ENCODE measurements at regions not wholly inside any gene's neighbourhood (a gene's known extent, or its start where the extent isn't known, plus 50 kb on each side); places are given as distances from the start of the nearest gene placed in this dataset.
A peak's percentile ranks its signal among the peaks of the same experiment; 100 is the strongest.

DNA sequence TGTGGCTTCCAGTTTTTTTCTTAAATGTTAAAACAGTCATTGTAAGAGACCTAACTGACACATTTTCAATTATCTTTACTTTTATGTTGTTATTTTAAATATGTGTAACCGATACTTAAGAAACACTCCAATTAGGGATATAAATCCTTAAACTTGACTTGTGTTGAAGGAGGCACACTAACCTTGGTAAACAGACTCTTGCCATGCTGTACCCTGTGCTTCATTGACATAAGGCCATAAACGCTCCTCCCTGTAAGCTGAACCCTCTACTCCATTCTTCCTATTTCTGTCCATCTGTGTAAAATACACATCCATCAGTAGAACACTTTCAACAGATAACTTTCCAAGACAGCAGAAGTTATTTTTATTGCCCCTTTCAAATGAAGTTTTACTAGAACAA lies 780.5 kb upstream of the FAM98A start:
- H3K9me3 ChIP-seq (ENCODE audit: control insufficient read depth in 2 of 3, insufficient read depth in 1 of 3, low read length in 3 of 3), result no peaks in the 10 kb centered on the region
- FAIRE-seq (no peak), DNase-seq (peak in 2 of 5 donors; percentile 69 to 80)
- H3K27me3 ChIP-seq (ENCODE audit: control insufficient read depth, insufficient read depth, low read length), result no peaks in the 10 kb centered on the region
- no peak overlapping the region for H3K27ac ChIP-seq (ENCODE audit: low read depth in 2 of 2, low read length in 2 of 2)
- intact Hi-C loops (cut with DNase I), result no loop called here
- H3K9ac ChIP-seq (ENCODE audit: low read length in 3 of 3), result no peak overlapping the region
- no peak overlapping the region for H3K4me3 ChIP-seq (ENCODE audit: low read length in 3 of 3)
- H3K4me1 ChIP-seq (ENCODE audit: control insufficient read depth in 2 of 3, insufficient read depth in 2 of 3, low read depth in 1 of 3, low read length in 3 of 3), result no peaks in the 10 kb centered on the region
- TF ChIP-seq, protein P1, sequence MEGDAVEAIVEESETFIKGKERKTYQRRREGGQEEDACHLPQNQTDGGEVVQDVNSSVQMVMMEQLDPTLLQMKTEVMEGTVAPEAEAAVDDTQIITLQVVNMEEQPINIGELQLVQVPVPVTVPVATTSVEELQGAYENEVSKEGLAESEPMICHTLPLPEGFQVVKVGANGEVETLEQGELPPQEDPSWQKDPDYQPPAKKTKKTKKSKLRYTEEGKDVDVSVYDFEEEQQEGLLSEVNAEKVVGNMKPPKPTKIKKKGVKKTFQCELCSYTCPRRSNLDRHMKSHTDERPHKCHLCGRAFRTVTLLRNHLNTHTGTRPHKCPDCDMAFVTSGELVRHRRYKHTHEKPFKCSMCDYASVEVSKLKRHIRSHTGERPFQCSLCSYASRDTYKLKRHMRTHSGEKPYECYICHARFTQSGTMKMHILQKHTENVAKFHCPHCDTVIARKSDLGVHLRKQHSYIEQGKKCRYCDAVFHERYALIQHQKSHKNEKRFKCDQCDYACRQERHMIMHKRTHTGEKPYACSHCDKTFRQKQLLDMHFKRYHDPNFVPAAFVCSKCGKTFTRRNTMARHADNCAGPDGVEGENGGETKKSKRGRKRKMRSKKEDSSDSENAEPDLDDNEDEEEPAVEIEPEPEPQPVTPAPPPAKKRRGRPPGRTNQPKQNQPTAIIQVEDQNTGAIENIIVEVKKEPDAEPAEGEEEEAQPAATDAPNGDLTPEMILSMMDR (IDR thresholded peaks at IDR 0.05; ENCODE audit: borderline replicate concordance, extremely low read depth, insufficient read depth), result no peak
- no peaks in the 10 kb centered on the region for H3K36me3 ChIP-seq (ENCODE audit: control insufficient read depth in 2 of 3, insufficient read depth in 3 of 3, low read length in 3 of 3)

DNA sequence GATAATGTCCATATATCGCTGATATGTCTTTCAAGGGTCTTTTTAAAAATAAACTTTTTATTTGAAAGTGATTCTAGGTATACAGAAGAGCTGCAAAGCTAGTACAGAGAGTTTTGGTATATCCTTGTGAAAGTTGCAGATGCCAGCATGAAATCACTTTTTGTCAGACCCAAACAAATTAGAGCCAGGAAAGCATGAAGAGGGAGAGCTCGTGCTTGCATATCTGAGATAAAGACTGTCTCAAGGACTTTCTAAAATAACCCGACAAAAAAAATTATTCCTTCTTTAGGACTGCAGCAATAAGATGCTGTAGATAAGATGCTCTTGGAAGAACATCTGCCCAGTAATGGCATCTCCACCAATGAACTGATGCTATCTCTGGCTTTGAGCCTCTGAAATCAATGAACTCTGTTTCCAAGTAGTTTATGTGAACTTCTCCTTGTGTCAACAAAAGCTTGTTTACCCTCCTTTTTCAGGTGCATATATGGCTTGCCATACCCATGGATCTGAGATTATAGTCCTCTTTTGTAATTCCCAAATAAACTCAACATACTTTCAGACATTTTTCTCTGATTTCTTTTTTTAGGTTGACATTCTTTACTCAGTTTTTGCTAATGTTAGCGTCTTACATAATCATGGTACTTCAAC lies 774.6 kb upstream of the FAM98A start:
- Histone ChIP-seq H3K9me3 (ENCODE audit: control insufficient read depth in 2 of 3, insufficient read depth in 1 of 3, low read length in 3 of 3) (no peaks in the 10 kb centered on the region), H3K4me3 (ENCODE audit: low read length in 3 of 3) (no peak overlapping the region), H3K4me1 (ENCODE audit: control insufficient read depth in 2 of 3, insufficient read depth in 2 of 3, low read depth in 1 of 3, low read length in 3 of 3) (no peaks in the 10 kb centered on the region), H3K36me3 (ENCODE audit: control insufficient read depth in 2 of 3, insufficient read depth in 3 of 3, low read length in 3 of 3) (no peaks in the 10 kb centered on the region), H3K27ac (ENCODE audit: low read depth in 2 of 2, low read length in 2 of 2) (no peak overlapping the region), H3K27me3 (ENCODE audit: control insufficient read depth, insufficient read depth, low read length) (no peaks in the 10 kb centered on the region), H3K9ac (ENCODE audit: low read length in 3 of 3) (no peak overlapping the region)
- intact Hi-C loops (cut with DNase I), result no loop called here
- DNase-seq (no peak), FAIRE-seq (no peak)
- TF ChIP-seq, protein P1 (IDR thresholded peaks at IDR 0.05; ENCODE audit: borderline replicate concordance, extremely low read depth, insufficient read depth), result no peak

DNA sequence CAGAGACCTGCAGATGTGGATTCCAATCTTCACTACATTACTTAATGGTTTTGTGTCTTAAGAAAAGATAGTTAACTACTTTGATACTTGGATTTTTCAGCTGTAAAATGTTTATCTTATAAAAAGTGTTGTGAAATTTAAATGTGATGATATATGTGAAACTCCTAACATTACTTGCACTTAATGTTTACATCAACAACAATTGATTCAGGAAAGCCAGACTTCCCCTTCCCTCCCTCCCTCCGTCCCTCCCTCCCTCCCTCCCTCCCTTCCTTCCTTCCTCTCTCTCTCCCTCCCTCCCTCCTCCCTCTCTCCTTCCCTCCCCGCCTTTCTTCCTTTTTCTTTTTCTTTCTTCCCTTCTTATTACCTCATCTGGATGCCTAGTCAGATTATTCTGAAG lies 773.9 kb upstream of the FAM98A start:
- intact Hi-C loops (cut with DNase I), result no loop called here
- no peaks in the 10 kb centered on the region for H3K9me3 ChIP-seq (ENCODE audit: control insufficient read depth in 2 of 3, insufficient read depth in 1 of 3, low read length in 3 of 3)

More for the DNA sequence above, 773.9 kb upstream of the FAM98A start:
- FAIRE-seq, result no peak
- no peak overlapping the region for H3K4me3 ChIP-seq (ENCODE audit: low read length in 3 of 3)
- H3K27ac ChIP-seq (ENCODE audit: low read depth in 2 of 2, low read length in 2 of 2), result no peak overlapping the region
- no peaks in the 10 kb centered on the region for H3K36me3 ChIP-seq (ENCODE audit: control insufficient read depth in 2 of 3, insufficient read depth in 3 of 3, low read length in 3 of 3)
- no peak for DNase-seq
- no peak overlapping the region for H3K9ac ChIP-seq (ENCODE audit: low read length in 3 of 3)
- no peaks in the 10 kb centered on the region for H3K4me1 ChIP-seq (ENCODE audit: control insufficient read depth in 2 of 3, insufficient read depth in 2 of 3, low read depth in 1 of 3, low read length in 3 of 3)
- H3K27me3 ChIP-seq (ENCODE audit: control insufficient read depth, insufficient read depth, low read length), result no peaks in the 10 kb centered on the region
- TF ChIP-seq, protein P1 (IDR thresholded peaks at IDR 0.05; ENCODE audit: borderline replicate concordance, extremely low read depth, insufficient read depth), result no peak

Data from kidney (tissue), 13 donors.